HepG2 (cell line): ENCODE measurements at regions not wholly inside any gene's neighbourhood (a gene's known extent, or its start where the extent isn't known, plus 50 kb on each side); places are given as distances from the start of the nearest gene placed in this dataset.

Experiments used
- ATF2 ChIP-seq: sonication (generic); formaldehyde crosslinking; IDR thresholded peaks from 2 replicates; pipeline ENCODE4 v1.4.0; 2020; ENCODE audit warnings: missing genetic modification reagents
- DNMT3B ChIP-seq: conservative IDR thresholded peaks from 2 replicates; pipeline ENCODE4 v1.6.1; 2016; ENCODE audit warnings: missing biosample characterization, control low read depth
- MBD4 ChIP-seq: IDR thresholded peaks from 2 replicates; pipeline ENCODE4 v1.6.1; 2012; ENCODE audit warnings: low read length, inconsistent platforms, borderline replicate concordance
- NR2F6 ChIP-seq, 2 experiments: IDR thresholded peaks; 2 replicates each; pipeline ENCODE4 v1.6.1; 2016; ENCODE audit warnings: antibody characterized with exemption in 1 of 2, mild to moderate bottlenecking in 1 of 2
- RARG ChIP-seq: sonication (generic); formaldehyde crosslinking; IDR thresholded peaks from 2 replicates; pipeline ENCODE4 v1.4.0; 2020; ENCODE audit warnings: low read depth, mild to moderate bottlenecking, missing genetic modification reagents
- SP5 ChIP-seq: IDR thresholded peaks from 2 replicates; pipeline ENCODE4 v1.6.1; 2016; ENCODE audit warnings: low read depth, borderline replicate concordance
- TIGD3 ChIP-seq: sonication (generic); formaldehyde crosslinking; IDR thresholded peaks from 2 replicates; pipeline ENCODE4 v1.5.1; 2020; ENCODE audit warnings: mild to moderate bottlenecking, missing genetic modification reagents, borderline replicate concordance
- ZBED4 ChIP-seq: sonication (generic); formaldehyde crosslinking; IDR thresholded peaks from 2 replicates; pipeline ENCODE4 v1.4.0; 2020; ENCODE audit warnings: missing genetic modification reagents, borderline replicate concordance
- ZC3H13 ChIP-seq: sonication (generic); formaldehyde crosslinking; IDR thresholded peaks from 2 replicates; pipeline ENCODE4 v1.8.1; 2023; ENCODE audit warnings: mild to moderate bottlenecking, missing genetic modification reagents, moderate library complexity
- ZNF30 ChIP-seq: sonication (generic); formaldehyde crosslinking; IDR thresholded peaks from 2 replicates; pipeline ENCODE4 v1.5.0; 2020; ENCODE audit warnings: mild to moderate bottlenecking, missing genetic modification reagents
- ZNF318 ChIP-seq: sonication (generic); formaldehyde crosslinking; IDR thresholded peaks from 2 replicates; pipeline ENCODE4 v1.4.0; 2020; ENCODE audit warnings: mild to moderate bottlenecking, missing genetic modification reagents
- ZNF343 ChIP-seq: sonication (generic); formaldehyde crosslinking; IDR thresholded peaks from 2 replicates; pipeline ENCODE4 v1.4.0; 2020; ENCODE audit warnings: mild to moderate bottlenecking, missing genetic modification reagents
- ZNF557 ChIP-seq: sonication (generic); formaldehyde crosslinking; IDR thresholded peaks from 2 replicates; pipeline ENCODE4 v1.4.0; 2020; ENCODE audit warnings: missing genetic modification reagents
- ZNF580 ChIP-seq: IDR thresholded peaks from 2 replicates; pipeline ENCODE4 v1.6.1; 2016; ENCODE audit warnings: low read depth, borderline replicate concordance
- ZNF879 ChIP-seq: sonication (generic); formaldehyde crosslinking; IDR thresholded peaks from 2 replicates; pipeline ENCODE4 v1.8.1; 2023; ENCODE audit warnings: missing genetic modification reagents

GRCh38 chr5:93079046-93079445, 502.0 kb downstream of the NR2F1-AS1 start (continued):
- TF ChIP-seq ZNF318 (CRISPR knock-in tag) (no peak), SP5 (CRISPR knock-in tag) (peak; percentile 80), ATF2 (CRISPR knock-in tag) (peak; percentile 3; the same call in 1 of the 2 replicates), ZC3H13 (no peak), ZNF580 (no peak), ZNF879 (CRISPR knock-in tag) (no peak), ZNF30 (no peak), RARG (CRISPR knock-in tag) (no peak), ZBED4 (CRISPR knock-in tag) (0 out of 2 replicates have a peak, but pooled peaks have one; percentile 26), ZNF557 (CRISPR knock-in tag) (no peak), TIGD3 (0 out of 2 replicates have a peak, but pooled peaks have one; percentile 10), DNMT3B (CRISPR knock-in tag) (no peak), ZNF343 (CRISPR knock-in tag) (0 out of 2 replicates have a peak, but pooled peaks have one; percentile 60), MBD4 (no peak), NR2F6 (IDR thresholded peaks at IDR 0.05) (no peak), NR2F6 (CRISPR knock-in tag; IDR thresholded peaks at IDR 0.05) (no peak)
